ENCODE measurements at regions not wholly inside any gene's neighbourhood (a gene's known extent, or its start where the extent isn't known, plus 50 kb on each side); places are given as distances from the start of the nearest gene placed in this dataset.

- TF ChIP-seq, protein P1, sequence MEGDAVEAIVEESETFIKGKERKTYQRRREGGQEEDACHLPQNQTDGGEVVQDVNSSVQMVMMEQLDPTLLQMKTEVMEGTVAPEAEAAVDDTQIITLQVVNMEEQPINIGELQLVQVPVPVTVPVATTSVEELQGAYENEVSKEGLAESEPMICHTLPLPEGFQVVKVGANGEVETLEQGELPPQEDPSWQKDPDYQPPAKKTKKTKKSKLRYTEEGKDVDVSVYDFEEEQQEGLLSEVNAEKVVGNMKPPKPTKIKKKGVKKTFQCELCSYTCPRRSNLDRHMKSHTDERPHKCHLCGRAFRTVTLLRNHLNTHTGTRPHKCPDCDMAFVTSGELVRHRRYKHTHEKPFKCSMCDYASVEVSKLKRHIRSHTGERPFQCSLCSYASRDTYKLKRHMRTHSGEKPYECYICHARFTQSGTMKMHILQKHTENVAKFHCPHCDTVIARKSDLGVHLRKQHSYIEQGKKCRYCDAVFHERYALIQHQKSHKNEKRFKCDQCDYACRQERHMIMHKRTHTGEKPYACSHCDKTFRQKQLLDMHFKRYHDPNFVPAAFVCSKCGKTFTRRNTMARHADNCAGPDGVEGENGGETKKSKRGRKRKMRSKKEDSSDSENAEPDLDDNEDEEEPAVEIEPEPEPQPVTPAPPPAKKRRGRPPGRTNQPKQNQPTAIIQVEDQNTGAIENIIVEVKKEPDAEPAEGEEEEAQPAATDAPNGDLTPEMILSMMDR (IDR thresholded peaks at IDR 0.05; ENCODE audit: insufficient read depth, low read depth, low read length): no peak
- TF ChIP-seq EZH2 (IDR thresholded peaks at IDR 0.05; ENCODE audit: insufficient read depth, low read length): no peak
Observed at GRCh38 chr6:146968041-146968760, 236.0 kb upstream of the STXBP5 start.
